ENCODE measurements at regions not wholly inside any gene's neighbourhood (a gene's known extent, or its start where the extent isn't known, plus 50 kb on each side); places are given as distances from the start of the nearest gene placed in this dataset.
"Not testable (repeated sequence)": the region's sequence is repeated elsewhere in the genome, so short reads cannot be mapped to it uniquely, and the experiment has no call there.

- peaks cover 4 to 18% (median 4%) of the 10 kb centered on the region in 3 donors for H3K27me3 Mint-ChIP-seq (ENCODE audit: low read depth in 3 of 3)
- H3K36me3 Mint-ChIP-seq = no peaks in the 10 kb centered on the region
- H3K4me3 Mint-ChIP-seq = no peak overlapping the region
- H3K4me1 Mint-ChIP-seq = no peaks in the 10 kb centered on the region
- H3K27ac Mint-ChIP-seq = no peak overlapping the region
- no peak for DNase-seq
- H3K9me3 Mint-ChIP-seq = peaks cover 0 to 2% (median 0%) of the 10 kb centered on the region in 6 donors
Observed at GRCh38 chr13:110980921-110981320, 66.1 kb upstream of the ANKRD10 start.

- not testable (repeated sequence) for H3K36me3 Mint-ChIP-seq; H3K27ac Mint-ChIP-seq; H3K9me3 Mint-ChIP-seq; DNase-seq; H3K27me3 Mint-ChIP-seq (ENCODE audit: low read depth in 3 of 3); H3K4me3 Mint-ChIP-seq; H3K4me1 Mint-ChIP-seq
Observed at GRCh38 chr13:110979149-110979548, 64.3 kb upstream of the ANKRD10 start.

GRCh38 chr13:110978390-110978789 is 63.5 kb upstream of the ANKRD10 start:
- H3K4me1 Mint-ChIP-seq = no peaks in the 10 kb centered on the region
- H3K9me3 Mint-ChIP-seq = peaks cover 0 to 2% (median 0%) of the 10 kb centered on the region in 6 donors
- no peak for DNase-seq
- no peak overlapping the region for H3K27ac Mint-ChIP-seq
- peaks cover 4 to 5% (median 4%) of the 10 kb centered on the region in 3 donors for H3K27me3 Mint-ChIP-seq (ENCODE audit: low read depth in 3 of 3)
- H3K36me3 Mint-ChIP-seq = no peaks in the 10 kb centered on the region
- no peak overlapping the region for H3K4me3 Mint-ChIP-seq

- H3K27me3 Mint-ChIP-seq (ENCODE audit: low read depth in 3 of 3) = peaks cover 4 to 5% (median 4%) of the 10 kb centered on the region in 3 donors
Observed at GRCh38 chr13:110976785-110977184, 61.9 kb upstream of the ANKRD10 start.

GRCh38 chr13:110973007-110973700 is 58.3 kb upstream of the ANKRD10 start:
- Mint-ChIP-seq H3K9me3 (peaks cover 0 to 2% (median 0%) of the 10 kb centered on the region in 6 donors), H3K27ac (no peak overlapping the region), H3K4me3 (no peak overlapping the region), H3K4me1 (no peaks in the 10 kb centered on the region), H3K36me3 (no peaks in the 10 kb centered on the region), H3K27me3 (ENCODE audit: low read depth in 3 of 3) (peaks cover 2 to 13% (median 6%) of the 10 kb centered on the region in 3 donors)
- DNase-seq = no peak

More at GRCh38 chr13:110976785-110977184, 61.9 kb upstream of the ANKRD10 start:
- DNase-seq = no peak
- H3K9me3 Mint-ChIP-seq = peaks cover 0 to 2% (median 0%) of the 10 kb centered on the region in 6 donors
- no peaks in the 10 kb centered on the region for H3K36me3 Mint-ChIP-seq
- H3K27ac Mint-ChIP-seq = no peak overlapping the region
- H3K4me1 Mint-ChIP-seq = no peaks in the 10 kb centered on the region
- H3K4me3 Mint-ChIP-seq = no peak overlapping the region

GRCh38 chr13:110971486-110971885 is 56.6 kb upstream of the ANKRD10 start:
- no peaks in the 10 kb centered on the region for H3K4me1 Mint-ChIP-seq
- H3K9me3 Mint-ChIP-seq = peaks cover 0 to 4% (median 3%) of the 10 kb centered on the region in 6 donors
- no peak for DNase-seq
- H3K36me3 Mint-ChIP-seq = no peaks in the 10 kb centered on the region
- no peak overlapping the region for H3K4me3 Mint-ChIP-seq
- H3K27ac Mint-ChIP-seq = no peak overlapping the region
- peaks cover 0 to 11% (median 3%) of the 10 kb centered on the region in 3 donors for H3K27me3 Mint-ChIP-seq (ENCODE audit: low read depth in 3 of 3)

- Mint-ChIP-seq H3K27me3 (ENCODE audit: low read depth in 3 of 3) (peaks cover 0 to 17% (median 5%) of the 10 kb centered on the region in 3 donors), H3K9me3 (peaks cover 3 to 25% (median 11%) of the 10 kb centered on the region in 6 donors)
- not testable (repeated sequence) for H3K36me3 Mint-ChIP-seq, H3K4me3 Mint-ChIP-seq, H3K27ac Mint-ChIP-seq, DNase-seq, H3K4me1 Mint-ChIP-seq
Observed at GRCh38 chr13:110967156-110967855, 52.4 kb upstream of the ANKRD10 start.

- peaks cover 6 to 31% (median 13%) of the 10 kb centered on the region in 6 donors for H3K9me3 Mint-ChIP-seq
- peaks cover 0 to 14% (median 5%) of the 10 kb centered on the region in 3 donors for H3K27me3 Mint-ChIP-seq (ENCODE audit: low read depth in 3 of 3)
- no peaks in the 10 kb centered on the region for H3K36me3 Mint-ChIP-seq
- no peak for DNase-seq
- no peak overlapping the region for H3K4me3 Mint-ChIP-seq
- H3K27ac Mint-ChIP-seq = no peak overlapping the region
- no peaks in the 10 kb centered on the region for H3K4me1 Mint-ChIP-seq
Observed at GRCh38 chr13:110965755-110966134, 50.9 kb upstream of the ANKRD10 start.

GRCh38 chr13:110965038-110965754 is 50.3 kb upstream of the ANKRD10 start:
- Mint-ChIP-seq H3K4me3 (no peak overlapping the region), H3K4me1 (no peaks in the 10 kb centered on the region), H3K27ac (no peak overlapping the region), H3K27me3 (ENCODE audit: low read depth in 3 of 3) (peaks cover 0 to 12% (median 2%) of the 10 kb centered on the region in 3 donors), H3K9me3 (peaks cover 6 to 31% (median 13%) of the 10 kb centered on the region in 6 donors), H3K36me3 (no peaks in the 10 kb centered on the region)
- DNase-seq = no peak
